SHP77 (cell line): ENCODE measurements at regions not wholly inside any gene's neighbourhood (a gene's known extent, or its start where the extent isn't known, plus 50 kb on each side); places are given as distances from the start of the nearest gene placed in this dataset.
"Not testable (repeated sequence)": the region's sequence is repeated elsewhere in the genome, so short reads cannot be mapped to it uniquely, and the experiment has no call there.

ENCODE experiments used
- DNase-seq, 2 experiments: peaks; one replicate each; lab custom pipeline; 2025; lab: John Stamatoyannopoulos, UW

DNA sequence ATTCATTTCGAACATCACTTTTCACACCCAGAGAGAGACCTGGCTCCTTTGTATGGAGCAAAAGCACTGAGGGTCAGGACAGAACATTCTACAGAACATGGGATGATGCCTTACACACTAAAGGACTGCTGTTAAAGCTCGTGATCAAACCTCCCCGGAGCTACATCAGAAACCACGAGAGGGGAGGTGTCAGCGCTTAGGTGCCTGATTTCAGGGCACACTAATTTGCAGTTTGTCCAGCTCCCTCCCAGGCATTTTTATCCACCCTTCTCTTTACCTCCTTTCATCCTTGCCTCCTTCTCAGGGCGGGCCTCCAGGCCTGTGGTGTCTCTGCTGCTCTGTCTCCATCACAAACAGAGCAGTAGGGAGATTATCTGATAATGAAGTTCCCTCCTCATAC, 127.5 kb downstream of the VPREB1 start:
- no peak for DNase-seq

DNA sequence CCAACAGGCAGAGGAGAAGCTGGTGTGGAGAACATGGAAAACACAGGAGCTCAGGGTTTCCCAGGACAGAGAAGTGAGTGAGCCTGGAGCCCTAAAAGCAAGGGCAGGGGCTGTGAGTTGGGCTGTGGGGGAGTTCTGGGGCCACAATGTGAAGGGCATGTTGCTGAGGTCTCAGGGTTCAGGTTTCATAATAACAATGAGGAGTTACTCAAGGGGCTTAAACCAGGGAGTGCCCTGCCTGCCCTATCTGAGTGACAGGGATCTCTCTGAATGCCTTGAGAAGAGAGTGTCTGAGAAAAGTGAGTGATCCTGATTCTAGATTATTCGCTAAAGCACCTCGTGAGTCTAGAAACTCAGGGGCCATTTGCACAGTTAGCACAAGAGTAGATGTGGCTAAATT, 129.6 kb downstream of the VPREB1 start:
- DNase-seq: no peak

DNA sequence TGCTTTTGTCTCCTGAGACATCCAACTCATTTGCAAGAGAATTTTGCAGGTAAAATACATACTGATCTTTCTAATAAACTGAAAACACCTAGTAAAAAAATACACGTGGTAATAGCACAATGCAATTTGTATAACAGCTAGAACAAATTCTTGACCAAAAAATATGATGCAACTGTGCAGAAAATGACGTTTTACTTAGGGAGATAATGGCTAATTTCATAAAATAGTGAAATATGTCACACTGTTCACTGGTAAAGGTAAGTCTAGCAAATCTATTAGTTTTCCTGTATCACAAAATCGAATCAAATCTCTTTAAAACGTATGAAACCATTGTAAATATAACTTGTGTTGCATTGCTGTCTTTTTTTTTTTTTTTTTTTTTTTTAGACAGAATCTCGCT, 130.0 kb downstream of the VPREB1 start:
- no peak for DNase-seq

DNA sequence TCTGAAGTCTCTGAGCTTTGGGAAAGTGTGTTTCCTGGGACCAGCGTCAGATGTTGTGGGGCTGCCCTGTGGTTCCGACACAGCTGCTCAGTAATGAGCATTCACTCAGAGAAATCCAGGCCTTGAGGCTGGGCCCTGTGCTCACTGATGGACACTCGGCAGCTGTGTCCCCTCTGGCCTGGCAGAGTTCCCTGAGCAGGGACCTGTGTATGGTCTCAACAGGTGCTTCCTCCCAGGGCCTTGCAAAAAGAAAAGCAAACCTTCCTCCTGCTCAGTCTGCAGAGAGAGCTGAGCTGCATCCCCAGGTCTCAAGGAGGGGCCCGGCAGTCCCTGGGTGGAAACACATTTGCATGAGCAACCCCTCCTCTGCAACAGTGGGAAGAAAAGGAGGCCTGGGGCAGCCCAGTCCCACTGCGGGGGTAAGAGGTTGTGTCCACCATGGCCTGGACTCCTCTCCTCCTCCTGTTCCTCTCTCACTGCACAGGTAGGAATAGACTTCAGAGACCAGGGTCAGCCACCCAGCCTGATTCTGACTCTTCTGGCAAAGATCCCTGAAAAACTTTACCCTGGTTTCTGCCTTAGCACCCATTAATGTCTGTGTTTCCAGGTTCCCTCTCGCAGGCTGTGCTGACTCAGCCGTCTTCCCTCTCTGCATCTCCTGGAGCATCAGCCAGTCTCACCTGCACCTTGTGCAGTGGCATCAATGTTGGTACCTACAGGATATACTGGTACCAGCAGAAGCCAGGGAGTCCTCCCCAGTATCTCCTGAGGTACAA, 131.2 kb downstream of the VPREB1 start:
- DNase-seq: no peak

GRCh38 chr22:22376352-22376706, 131.7 kb downstream of the VPREB1 start:
- DNase-seq: no peak

- not testable (repeated sequence) for DNase-seq
These were observed 131.7 kb downstream of the ZNF280B start for GRCh38 chr22:22376884-22377283.

- no peak for DNase-seq
These were observed 131.2 kb downstream of the ZNF280B start for GRCh38 chr22:22377335-22377734.

DNA sequence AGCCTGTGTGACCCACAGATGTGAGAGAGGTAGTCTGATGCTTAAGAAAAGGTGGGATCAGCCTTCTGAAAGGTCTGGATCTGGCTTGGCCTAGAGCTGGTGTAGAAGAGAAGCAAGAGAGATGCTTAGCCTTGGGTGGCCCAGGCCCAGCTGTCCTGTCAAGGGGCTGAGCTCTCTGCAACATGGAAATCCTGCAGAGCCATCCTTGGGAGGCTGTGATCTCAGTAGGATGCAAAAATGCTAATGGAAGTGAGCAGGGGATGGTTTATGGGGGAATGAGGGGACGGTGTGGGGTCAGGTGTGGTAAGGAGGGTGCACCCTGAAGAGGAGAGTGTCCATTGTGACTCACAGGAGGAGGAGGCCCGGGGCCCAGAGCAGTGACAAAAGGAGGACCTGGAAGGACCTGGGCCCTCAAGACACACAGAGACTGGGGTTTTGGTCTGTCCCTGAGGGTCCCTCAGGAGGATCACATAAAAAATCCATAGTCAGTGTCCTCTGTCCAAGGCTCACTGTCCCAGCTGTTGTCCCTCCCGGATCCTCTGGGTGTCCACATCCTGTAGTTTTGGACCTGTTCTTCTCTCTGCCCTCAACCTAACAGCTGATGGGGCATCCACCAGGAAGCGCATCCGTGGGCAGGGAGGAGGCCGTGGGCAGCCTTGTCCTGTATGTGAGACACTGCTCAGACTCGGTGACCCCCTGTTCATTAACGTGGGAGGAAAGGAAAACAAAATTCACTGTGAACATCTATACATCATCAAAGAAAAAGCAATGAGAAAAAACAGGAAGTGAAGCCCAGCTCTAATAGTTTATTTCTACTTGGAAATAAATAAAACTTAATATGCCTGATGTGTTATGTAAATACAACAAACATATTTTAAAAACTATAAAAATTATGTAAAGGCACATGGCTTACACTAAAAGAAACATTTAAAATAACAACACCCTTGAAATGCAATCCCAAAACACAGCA, 129.8 kb downstream of the ZNF280B start:
- DNase-seq: no peak

DNA sequence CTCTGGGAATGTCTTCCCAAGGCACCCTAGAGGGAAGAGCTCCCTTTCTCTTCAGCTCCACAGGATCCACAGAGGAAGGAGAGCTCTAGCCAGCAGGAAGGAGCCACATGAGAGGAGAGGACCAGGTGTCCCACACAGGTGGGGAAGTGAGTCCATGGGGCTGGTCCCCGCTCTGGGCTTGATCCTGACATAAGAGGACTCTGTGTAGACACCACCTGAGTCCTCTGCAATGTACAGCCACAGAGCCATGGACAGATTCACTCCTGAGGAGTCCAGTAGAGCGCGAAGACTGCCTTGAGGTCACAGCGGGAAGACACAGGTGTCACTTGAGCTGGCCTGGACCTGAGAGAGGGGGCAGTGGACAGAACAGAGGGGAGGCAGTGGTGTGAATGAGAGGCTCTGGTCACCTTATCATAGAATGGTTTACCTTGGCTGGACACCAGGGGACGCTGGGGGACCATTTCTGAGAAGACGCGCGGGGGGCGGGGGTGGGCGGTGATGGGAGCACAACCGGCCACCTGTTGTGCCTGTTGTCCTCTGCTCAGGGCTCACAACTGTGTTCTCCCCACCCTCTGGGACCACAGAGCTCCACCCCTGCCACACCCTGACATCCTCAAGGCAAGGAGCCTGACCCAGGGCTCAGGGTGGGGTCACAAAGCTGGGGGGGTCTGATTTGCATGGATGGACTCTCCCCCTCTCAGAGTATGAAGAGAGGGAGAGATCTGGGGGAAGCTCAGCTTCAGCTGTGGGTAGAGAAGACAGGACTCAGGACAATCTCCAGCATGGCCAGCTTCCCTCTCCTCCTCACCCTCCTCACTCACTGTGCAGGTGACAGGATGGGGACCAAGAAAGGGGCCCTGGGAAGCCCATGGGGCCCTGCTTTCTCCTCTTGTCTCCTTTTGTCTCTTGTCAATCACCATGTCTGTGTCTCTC, 128.2 kb downstream of the ZNF280B start:
- DNase-seq: no peak

DNA sequence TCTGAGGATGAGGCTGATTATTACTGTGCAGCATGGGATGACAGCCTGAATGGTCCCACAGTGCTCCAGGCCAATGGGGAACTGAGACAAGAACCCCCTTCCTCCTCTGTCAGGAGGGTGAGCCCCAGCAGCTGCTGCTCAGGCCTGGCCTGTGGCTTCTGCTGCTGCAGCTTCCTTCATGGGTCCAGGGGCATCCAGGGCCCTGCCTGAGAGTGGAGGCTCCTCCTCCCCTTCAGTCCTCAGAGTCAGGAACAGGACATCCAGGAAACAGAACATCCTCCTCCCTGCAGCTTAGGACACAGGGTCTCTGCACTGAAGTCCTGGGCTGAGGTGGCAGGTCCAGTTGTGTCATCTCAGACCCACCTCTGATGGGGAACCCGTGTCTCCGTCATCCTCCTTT, 127.2 kb downstream of the ZNF280B start:
- DNase-seq: not testable (repeated sequence)

DNA sequence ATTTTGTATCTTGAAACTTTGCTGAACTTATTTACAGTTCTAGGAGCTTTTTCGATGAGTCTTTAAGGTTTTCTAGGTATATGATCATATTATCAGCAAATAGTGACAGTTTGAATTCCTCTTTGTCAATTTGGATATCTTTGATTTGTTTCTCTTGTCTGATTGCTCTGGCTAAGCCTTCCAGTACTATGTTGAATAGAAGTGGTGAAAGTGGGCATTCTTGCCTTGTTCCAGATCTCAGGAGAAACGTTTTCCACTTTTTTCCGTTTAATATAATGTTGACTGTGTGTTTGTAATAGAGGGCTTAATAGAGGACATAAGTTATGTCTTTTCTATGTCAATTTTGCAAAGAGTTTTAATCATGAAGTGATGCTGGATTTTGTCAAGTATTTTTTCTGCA, 124.3 kb downstream of the ZNF280B start:
- no peak for DNase-seq

DNA sequence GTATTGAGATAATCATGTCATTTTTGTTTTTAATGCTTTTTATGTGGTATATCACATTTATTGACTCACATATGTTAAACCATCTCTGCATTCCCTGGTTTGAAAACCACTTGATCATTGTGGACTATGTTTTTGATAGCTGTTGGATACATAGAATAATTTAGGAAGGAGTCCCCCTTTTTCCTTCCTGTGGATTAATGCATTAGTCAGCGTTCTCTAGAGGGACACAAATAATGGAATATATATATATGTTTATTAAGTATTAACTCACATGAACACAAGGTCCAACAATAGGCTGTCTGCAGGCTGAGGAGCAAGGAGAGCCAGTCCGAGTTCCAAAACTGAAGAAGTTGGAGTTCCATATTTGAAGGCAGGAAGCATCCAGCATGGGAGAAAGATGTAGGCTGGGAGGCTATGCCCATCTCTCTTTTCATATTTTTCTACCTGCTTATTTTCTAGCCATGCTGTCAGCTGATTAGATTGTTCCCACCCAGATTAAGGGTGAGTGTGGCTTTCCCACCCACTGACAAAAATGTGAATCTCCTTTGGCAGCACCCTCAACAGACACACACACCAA, 123.8 kb downstream of the ZNF280B start:
- DNase-seq: no peak

DNA sequence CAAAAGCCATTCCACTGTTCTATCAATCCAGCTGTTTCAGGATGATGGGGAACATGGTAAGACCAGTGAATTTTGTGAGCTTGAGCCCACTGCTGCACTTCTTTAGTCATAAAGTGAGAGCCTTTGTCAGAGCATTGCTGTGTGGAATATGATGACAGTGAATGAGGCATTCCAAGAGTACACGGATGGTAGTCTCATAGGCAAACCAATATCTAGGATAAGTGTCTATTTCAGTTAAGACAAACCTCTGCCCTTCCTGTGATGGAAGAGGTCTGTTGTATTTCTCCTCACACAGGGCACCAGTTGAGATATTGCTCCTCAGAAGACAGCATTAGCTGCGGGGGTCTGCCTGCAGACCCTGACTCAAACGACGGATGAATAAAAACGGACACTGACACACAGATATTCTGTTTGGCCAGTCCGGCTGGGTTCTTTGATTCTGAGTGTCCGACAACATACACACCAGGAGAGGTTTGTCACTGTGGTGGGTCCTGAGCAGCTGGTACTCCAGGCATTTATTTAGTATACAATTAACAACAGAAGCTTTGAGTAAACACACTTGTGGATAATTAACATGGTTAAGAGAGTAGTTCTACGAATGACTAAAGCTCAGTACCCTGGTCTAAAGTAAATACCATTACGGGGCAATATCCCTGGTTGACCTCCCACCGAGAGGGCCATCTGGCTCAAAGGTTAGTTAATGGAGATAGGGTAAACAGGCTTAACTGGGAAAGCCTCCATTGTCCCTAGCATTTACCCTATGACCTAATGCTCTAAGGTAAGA, 121.7 kb downstream of the ZNF280B start:
- no peak for DNase-seq

GRCh38 chr22:22387386-22387736, 121.2 kb downstream of the ZNF280B start:
- no peak for DNase-seq

DNA sequence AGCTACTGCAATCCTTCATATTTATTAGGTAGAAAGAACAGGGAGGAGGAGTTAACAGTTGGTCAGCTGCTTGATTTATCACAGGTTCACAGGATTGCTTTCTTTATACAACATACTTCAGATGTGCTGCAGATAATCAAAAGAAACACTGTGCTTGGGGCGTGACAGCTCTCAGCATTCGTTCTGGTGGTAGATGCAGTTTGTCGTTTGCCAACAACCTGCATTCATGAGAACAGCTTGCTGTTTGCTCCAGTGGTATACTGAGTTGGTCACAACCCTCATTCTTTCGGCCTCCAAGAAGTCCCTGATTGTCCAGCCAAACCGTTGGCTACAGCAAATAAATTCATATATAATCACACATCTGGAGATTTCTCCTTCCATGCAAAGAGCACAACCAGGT, 120.5 kb downstream of the ZNF280B start:
- DNase-seq: no peak

GRCh38 chr22:22388494-22388893, 120.0 kb downstream of the ZNF280B start:
- DNase-seq: no peak

- DNase-seq: no peak
These were observed 119.1 kb downstream of the ZNF280B start for GRCh38 chr22:22389467-22389866.

- no peak for DNase-seq
These were observed 117.6 kb downstream of the ZNF280B start for GRCh38 chr22:22390989-22391388.

DNA sequence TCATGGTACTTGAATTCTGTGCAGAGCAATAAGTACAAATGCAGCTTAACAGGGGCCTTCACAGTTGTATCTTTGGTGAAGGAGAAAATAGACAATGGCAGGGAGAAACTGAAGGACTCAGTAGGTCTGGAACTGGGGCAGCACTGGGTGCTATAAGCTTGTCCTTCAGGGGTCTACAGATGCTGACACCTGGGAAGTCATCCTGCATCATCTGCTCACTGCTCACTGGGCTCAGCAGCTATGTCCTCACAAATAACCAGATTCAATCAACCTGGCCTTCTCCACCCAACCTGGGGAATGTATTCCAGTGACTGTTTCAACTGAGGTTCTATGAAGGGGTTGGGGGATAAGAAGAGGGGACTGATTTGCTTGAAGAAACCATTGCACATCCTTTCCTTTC, 117.0 kb downstream of the ZNF280B start:
- DNase-seq: no peak

DNA sequence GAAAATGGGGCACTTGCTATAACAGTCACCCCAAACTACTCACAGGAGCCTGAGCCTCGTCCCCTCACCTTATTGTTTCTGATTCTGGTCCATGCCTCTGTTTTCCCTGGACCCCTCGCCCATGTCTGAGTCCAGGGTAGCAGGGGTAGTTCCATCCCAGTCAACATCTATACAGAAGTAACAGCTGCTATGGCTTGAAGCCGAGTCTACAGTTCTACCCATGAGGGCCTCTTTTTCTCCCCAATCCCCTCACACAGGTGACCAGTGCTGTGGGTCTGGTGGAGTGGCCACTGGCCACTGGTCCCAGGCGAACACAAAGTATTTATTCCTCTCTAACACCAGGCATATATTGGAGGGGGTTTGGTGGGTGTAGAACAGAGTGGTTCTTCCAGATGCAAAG, 116.4 kb downstream of the ZNF280B start:
- no peak for DNase-seq

GRCh38 chr22:22394591-22394990, 114.0 kb downstream of the ZNF280B start:
- no peak for DNase-seq
